Neuron (in vitro differentiated cells): ENCODE measurements at regions not wholly inside any gene's neighbourhood (a gene's known extent, or its start where the extent isn't known, plus 50 kb on each side); places are given as distances from the start of the nearest gene placed in this dataset.
"Not testable (repeated sequence)": the region's sequence is repeated elsewhere in the genome, so short reads cannot be mapped to it uniquely, and the experiment has no call there.

ENCODE experiments used
- H2AFZ ChIP-seq: one replicate; pipeline ENCODE4 v1.6.1; 2013; ENCODE audit warnings: low read depth, mild to moderate bottlenecking, inconsistent platforms, low read length, moderate library complexity
- H3K27me3 ChIP-seq: one replicate; pipeline ENCODE4 v1.6.1; 2013; ENCODE audit warnings: low read length; ENCODE audit not compliant: insufficient read depth
- H3K36me3 ChIP-seq: one replicate; pipeline ENCODE4 v1.6.1; 2013; ENCODE audit warnings: low read length; ENCODE audit not compliant: insufficient read depth
- H3K4me1 ChIP-seq: one replicate; pipeline ENCODE4 v1.6.1; 2013; ENCODE audit warnings: low read length; ENCODE audit not compliant: insufficient read depth
- H3K4me3 ChIP-seq: 2 replicates; pipeline ENCODE4 v1.5.1; 2013; ENCODE audit warnings: mild to moderate bottlenecking, low read length, moderate library complexity
- H3K9me3 ChIP-seq: one replicate; pipeline ENCODE4 v1.6.1; 2013; ENCODE audit warnings: low read length

GRCh38 chr5:35561396-35561795, 56.3 kb upstream of the SPEF2 start:
- Histone ChIP-seq H3K4me1 (no peaks in the 10 kb centered on the region), H3K36me3 (no peaks in the 10 kb centered on the region), H2AFZ (no peak overlapping the region), H3K9me3 (peaks cover 2% of the 10 kb centered on the region), H3K27me3 (no peaks in the 10 kb centered on the region), H3K4me3 (no peak overlapping the region)

GRCh38 chr5:35557748-35558147, 59.9 kb upstream of the SPEF2 start:
- Histone ChIP-seq H3K4me3 (no peak overlapping the region), H3K4me1 (no peaks in the 10 kb centered on the region), H3K9me3 (peaks cover 2% of the 10 kb centered on the region), H3K27me3 (no peaks in the 10 kb centered on the region), H3K36me3 (no peaks in the 10 kb centered on the region), H2AFZ (no peak overlapping the region)

GRCh38 chr5:35557199-35557598, 60.5 kb upstream of the SPEF2 start:
- Histone ChIP-seq H3K36me3 (no peaks in the 10 kb centered on the region), H2AFZ (no peak overlapping the region), H3K9me3 (peaks cover 2% of the 10 kb centered on the region), H3K27me3 (no peaks in the 10 kb centered on the region), H3K4me1 (no peaks in the 10 kb centered on the region), H3K4me3 (no peak overlapping the region)

DNA sequence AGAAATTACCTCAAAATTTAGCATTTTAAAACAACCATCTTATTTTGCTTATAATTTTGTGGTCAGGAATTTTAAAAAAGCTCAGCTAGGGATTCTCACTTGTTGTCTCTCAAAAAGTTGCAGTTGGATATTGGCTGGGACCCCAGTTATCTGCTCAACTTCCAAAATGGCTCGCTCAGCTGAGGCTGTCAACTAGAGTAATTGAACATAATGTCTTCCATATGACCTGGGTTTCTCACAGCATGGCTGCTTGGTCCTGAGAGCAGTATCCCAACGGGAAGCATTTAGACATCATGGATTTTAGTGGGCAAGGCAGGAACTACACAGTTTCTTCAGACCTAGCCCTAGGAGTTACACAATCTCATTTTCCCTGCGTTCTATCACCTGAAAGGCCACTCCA, 63.6 kb upstream of the SPEF2 start:
- Histone ChIP-seq H3K4me1 (no peaks in the 10 kb centered on the region), H2AFZ (no peak overlapping the region), H3K4me3 (no peak overlapping the region), H3K36me3 (no peaks in the 10 kb centered on the region), H3K27me3 (no peaks in the 10 kb centered on the region), H3K9me3 (peaks cover 2% of the 10 kb centered on the region)

DNA sequence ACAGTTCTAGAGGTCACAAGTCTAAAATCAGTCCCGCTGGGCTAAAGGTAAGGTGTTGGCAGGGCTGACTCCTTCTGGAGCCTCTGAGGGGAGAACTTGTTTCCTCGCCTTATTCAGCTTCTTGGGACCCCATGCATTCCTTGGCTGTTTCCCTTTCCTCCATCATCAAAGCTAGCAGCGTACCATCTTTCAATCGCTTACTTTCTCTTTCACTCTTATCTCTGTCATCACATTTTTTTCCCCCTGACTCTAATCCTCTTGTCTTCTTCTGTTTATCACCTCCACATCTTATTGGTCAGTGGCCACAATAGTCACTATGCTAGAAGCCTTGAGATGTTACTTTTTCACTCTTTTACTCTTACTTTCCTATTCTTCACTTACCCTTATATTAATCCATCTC, 72.5 kb upstream of the SPEF2 start:
- H2AFZ ChIP-seq = no peak overlapping the region
- no peaks in the 10 kb centered on the region for H3K36me3 ChIP-seq
- H3K4me3 ChIP-seq = no peak overlapping the region
- no peaks in the 10 kb centered on the region for H3K9me3 ChIP-seq
- H3K27me3 ChIP-seq = no peaks in the 10 kb centered on the region
- no peaks in the 10 kb centered on the region for H3K4me1 ChIP-seq

DNA sequence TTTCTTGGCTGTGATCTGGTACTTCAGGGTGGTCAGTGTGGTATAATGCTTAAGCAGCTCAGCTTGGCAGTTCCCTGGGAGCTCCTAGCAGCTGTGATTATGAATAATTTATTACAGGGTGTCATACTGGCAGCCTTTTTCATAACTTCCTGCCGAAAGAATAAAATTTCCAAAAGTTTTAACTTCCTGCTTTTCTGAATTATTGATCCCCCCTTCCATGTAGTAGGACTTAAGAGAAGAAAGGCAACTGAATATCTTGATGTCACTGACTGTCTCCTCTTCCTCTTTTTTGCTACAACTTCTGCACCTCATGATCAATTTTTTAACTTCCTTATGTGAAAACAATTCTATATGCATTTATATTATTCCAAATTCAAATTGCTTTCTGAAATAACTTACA, 74.3 kb upstream of the SPEF2 start:
- Histone ChIP-seq H3K9me3 (no peaks in the 10 kb centered on the region), H3K36me3 (no peaks in the 10 kb centered on the region), H2AFZ (no peak overlapping the region), H3K4me3 (no peak overlapping the region), H3K27me3 (no peaks in the 10 kb centered on the region), H3K4me1 (no peaks in the 10 kb centered on the region)

GRCh38 chr5:35540002-35540401, 77.7 kb upstream of the SPEF2 start:
- H3K4me1 ChIP-seq = no peaks in the 10 kb centered on the region
- H3K9me3 ChIP-seq = no peaks in the 10 kb centered on the region
- no peak overlapping the region for H3K4me3 ChIP-seq
- no peak overlapping the region for H2AFZ ChIP-seq
- H3K27me3 ChIP-seq = no peaks in the 10 kb centered on the region
- no peaks in the 10 kb centered on the region for H3K36me3 ChIP-seq

- no peak overlapping the region for H3K4me3 ChIP-seq
- H3K9me3 ChIP-seq = no peaks in the 10 kb centered on the region
- H3K36me3 ChIP-seq = no peaks in the 10 kb centered on the region
- no peak overlapping the region for H2AFZ ChIP-seq
- H3K4me1 ChIP-seq = no peaks in the 10 kb centered on the region
- H3K27me3 ChIP-seq = no peaks in the 10 kb centered on the region
These were observed 79.3 kb upstream of the SPEF2 start for GRCh38 chr5:35538198-35538931.

GRCh38 chr5:35533156-35533555, 84.5 kb upstream of the SPEF2 start:
- Histone ChIP-seq H3K4me1 (no peaks in the 10 kb centered on the region), H3K4me3 (no peak overlapping the region), H3K36me3 (no peaks in the 10 kb centered on the region), H3K9me3 (no peaks in the 10 kb centered on the region), H3K27me3 (no peaks in the 10 kb centered on the region), H2AFZ (no peak overlapping the region)

DNA sequence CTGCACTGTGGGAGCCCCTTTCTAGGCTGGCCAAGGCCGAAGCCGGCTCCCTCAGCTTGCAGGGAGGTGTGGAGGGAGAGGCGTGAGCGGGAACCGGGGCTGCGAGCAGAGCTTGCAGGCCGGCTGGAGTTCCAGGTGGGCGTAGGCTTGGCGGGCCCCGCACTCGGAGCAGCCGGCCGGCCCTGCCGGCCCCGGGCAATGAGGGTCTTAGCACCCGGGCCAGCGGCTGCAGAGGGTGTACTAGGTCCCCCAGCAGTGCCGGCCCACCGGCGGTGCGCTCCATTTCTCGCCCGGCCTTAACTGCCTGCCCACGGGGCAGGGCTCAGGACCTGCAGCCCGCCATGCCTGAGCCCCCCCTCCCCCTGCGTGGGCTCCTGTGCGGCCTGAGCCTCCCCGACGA, 86.1 kb upstream of the SPEF2 start:
- H2AFZ ChIP-seq, H3K36me3 ChIP-seq, H3K27me3 ChIP-seq, H3K9me3 ChIP-seq, H3K4me3 ChIP-seq, H3K4me1 ChIP-seq: not testable (repeated sequence)

- no peaks in the 10 kb centered on the region for H3K4me1 ChIP-seq
These were observed 99.6 kb upstream of the SPEF2 start for GRCh38 chr5:35518104-35518503.

DNA sequence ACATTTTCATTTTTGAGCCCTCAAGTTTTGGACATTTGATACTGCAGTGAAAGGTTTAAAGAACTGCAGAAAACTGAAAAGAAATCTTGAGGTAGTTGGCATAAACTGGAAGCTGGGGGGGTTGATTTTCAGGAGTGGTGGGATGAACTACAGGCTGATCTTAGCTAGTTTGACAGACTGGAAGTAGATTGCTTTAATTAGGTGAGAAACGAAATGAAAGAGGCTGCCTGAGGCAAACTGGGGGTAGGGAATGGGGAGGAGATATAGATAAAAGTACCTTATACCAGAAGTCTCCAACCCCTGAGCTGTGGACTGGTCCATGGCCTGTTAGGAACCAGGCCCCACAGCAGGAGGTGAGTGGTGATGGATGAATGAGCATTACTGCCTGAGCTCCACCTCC, 101.4 kb upstream of the SPEF2 start:
- Histone ChIP-seq H3K36me3 (no peaks in the 10 kb centered on the region), H2AFZ (no peak overlapping the region), H3K27me3 (no peaks in the 10 kb centered on the region), H3K4me1 (no peaks in the 10 kb centered on the region), H3K4me3 (no peak overlapping the region), H3K9me3 (no peaks in the 10 kb centered on the region)

More at GRCh38 chr5:35518104-35518503, 99.6 kb upstream of the SPEF2 start:
- Histone ChIP-seq H2AFZ (no peak overlapping the region), H3K4me3 (no peak overlapping the region), H3K9me3 (no peaks in the 10 kb centered on the region), H3K27me3 (no peaks in the 10 kb centered on the region), H3K36me3 (no peaks in the 10 kb centered on the region)

- no peaks in the 10 kb centered on the region for H3K9me3 ChIP-seq
- no peaks in the 10 kb centered on the region for H3K36me3 ChIP-seq
- no peaks in the 10 kb centered on the region for H3K27me3 ChIP-seq
- H3K4me3 ChIP-seq = no peak overlapping the region
- no peaks in the 10 kb centered on the region for H3K4me1 ChIP-seq
- H2AFZ ChIP-seq = no peak overlapping the region
These were observed 104.1 kb upstream of the SPEF2 start for GRCh38 chr5:35513612-35514011.

DNA sequence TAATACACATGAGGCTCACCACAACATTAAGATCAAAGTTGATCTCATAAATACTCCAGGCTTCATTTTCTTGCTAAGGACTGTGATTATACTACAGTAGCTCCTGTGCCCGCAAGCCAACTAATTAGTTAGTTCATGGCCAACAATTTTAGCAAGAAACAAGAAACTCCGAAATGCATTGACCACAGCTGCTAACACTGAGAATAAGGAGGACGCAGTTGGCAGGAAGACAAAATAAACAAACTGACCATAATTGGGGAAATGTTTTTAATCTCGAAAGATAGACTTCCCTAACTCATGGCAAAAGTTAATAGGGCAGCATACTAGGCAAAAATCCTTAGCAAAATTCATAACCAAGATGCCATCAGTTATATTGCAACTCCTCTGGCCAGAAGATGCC, 115.5 kb upstream of the SPEF2 start:
- Histone ChIP-seq H3K4me1 (no peaks in the 10 kb centered on the region), H3K9me3 (no peaks in the 10 kb centered on the region), H3K36me3 (no peaks in the 10 kb centered on the region), H2AFZ (no peak overlapping the region), H3K4me3 (no peak overlapping the region), H3K27me3 (no peaks in the 10 kb centered on the region)
